ENCODE measurements at regions not wholly inside any gene's neighbourhood (a gene's known extent, or its start where the extent isn't known, plus 50 kb on each side); places are given as distances from the start of the nearest gene placed in this dataset.

GRCh38 chr15:47367726-47368390 lies 349.4 kb upstream of the SEMA6D start:
- intact Hi-C loops (cut with micrococcal nuclease; ENCODE audit: unreplicated experiment): no loop called here
- in situ Hi-C loops (cut with HindIII; ENCODE audit: extremely low pct_ligation_motif_present, low pct_unique_long_range_greater_than_20kb): no loop called here
- ChIA-PET CTCF (ENCODE audit: low intra/inter-chr PET ratio, low total read pairs) (no interaction called here), POLR2A (no interaction called here)
- BruUV-seq (replicated peaks): no TSS peak
- TF ChIP-seq TRIM22 (IDR thresholded peaks at IDR 0.05) (no peak), HDAC1 (CRISPR knock-in tag; IDR thresholded peaks at IDR 0.05) (no peak), ZNF75D (CRISPR knock-in tag; IDR thresholded peaks at IDR 0.05; ENCODE audit: borderline replicate concordance) (no peak), HNRNPLL (IDR thresholded peaks at IDR 0.05; ENCODE audit: low read depth, low read length, poor library complexity, severe bottlenecking) (no peak), ZBTB46 (CRISPR knock-in tag; IDR thresholded peaks at IDR 0.05; ENCODE audit: borderline replicate concordance) (no peak), PPARG (CRISPR knock-in tag; conservative IDR thresholded peaks at IDR 0.05) (no peak), LBX2 (CRISPR knock-in tag; IDR thresholded peaks at IDR 0.05; ENCODE audit: borderline replicate concordance) (no peak), BORCS8-MEF2B (CRISPR knock-in tag; IDR thresholded peaks at IDR 0.05) (no peak)
- Histone ChIP-seq H4K20me1 (ENCODE audit: insufficient read depth, low read length) (no peaks in the 10 kb centered on the region), H3K4me2 (ENCODE audit: low read depth, low read length) (no peak overlapping the region), H3K9ac (ENCODE audit: insufficient read depth, low read depth, low read length) (no peak overlapping the region), H3K36me3 (replicated peaks in 1 of 2; ENCODE audit: control insufficient read depth in 1 of 2, insufficient read depth in 2 of 2, low read length in 2 of 2) (no peaks in the 10 kb centered on the region), H3K4me3 (replicated peaks in 1 of 3; ENCODE audit: insufficient read depth in 1 of 3, low read depth in 2 of 3, low read length in 3 of 3) (no peak overlapping the region), H3K27me3 (ENCODE audit: control insufficient read depth in 1 of 2, insufficient read depth in 2 of 2, low read length in 2 of 2) (no peaks in the 10 kb centered on the region), H3K79me2 (ENCODE audit: insufficient read depth, low read length) (no peaks in the 10 kb centered on the region), H3K4me1 (ENCODE audit: insufficient read depth, low read length) (no peaks in the 10 kb centered on the region), H2AFZ (ENCODE audit: low read length) (no peak overlapping the region), H3K9me3 (ENCODE audit: low read length) (peaks cover 44% of the 10 kb centered on the region), H3K27ac (ENCODE audit: extremely low read length, insufficient read depth, low read length) (no peak overlapping the region)
- DNase-seq (ENCODE audit: low spot score) (no peak), ATAC-seq (no peak), FAIRE-seq (no peak)
- WGBS (ENCODE audit: low lambda C conversion rate): 24% methylated on average over 3 of the region's 3 CpGs
